Cardiac muscle cell (in vitro differentiated cells and primary cell): ENCODE measurements at regions not wholly inside any gene's neighbourhood (a gene's known extent, or its start where the extent isn't known, plus 50 kb on each side); places are given as distances from the start of the nearest gene placed in this dataset.

Experiments used
- DNase-seq, 2 donors: peaks; one replicate each; pipeline versions ENCODE4 v3.0.0 to v3.0.0-alpha.2; 2010 to 2017; ENCODE audit warnings: low read depth in 1 of 2, low spot score in 1 of 2
- H3K27ac ChIP-seq: fragments of 200-600 bp; sonication (generic); 2 replicates; pipeline ENCODE4 v1.5.1; 2016
- H3K27me3 ChIP-seq: fragments of 200-600 bp; sonication (generic); 2 replicates; pipeline ENCODE4 v1.6.0; 2016; ENCODE audit warnings: control low read depth
- H3K36me3 ChIP-seq: fragments of 200-600 bp; sonication (generic); 2 replicates; pipeline ENCODE4 v1.5.1; 2016; ENCODE audit warnings: control low read depth
- H3K4me1 ChIP-seq: fragments of 200-600 bp; sonication (generic); 2 replicates; pipeline ENCODE4 v1.8.1; 2017; ENCODE audit warnings: low read depth, mild to moderate bottlenecking, mixed run types
- H3K4me3 ChIP-seq: fragments of 200-600 bp; sonication (generic); 2 replicates; pipeline ENCODE4 v1.5.1; 2016; ENCODE audit warnings: mild to moderate bottlenecking
- H3K9me3 ChIP-seq: fragments of 200-600 bp; sonication (generic); 2 replicates; pipeline ENCODE4 v1.5.1; 2017; ENCODE audit warnings: low read depth, mild to moderate bottlenecking, control low read depth
- CTCF ChIP-seq: IDR thresholded peaks from 2 replicates; pipeline ENCODE4 v1.5.1; 2012; ENCODE audit warnings: low read depth, mild to moderate bottlenecking, low read length

DNA sequence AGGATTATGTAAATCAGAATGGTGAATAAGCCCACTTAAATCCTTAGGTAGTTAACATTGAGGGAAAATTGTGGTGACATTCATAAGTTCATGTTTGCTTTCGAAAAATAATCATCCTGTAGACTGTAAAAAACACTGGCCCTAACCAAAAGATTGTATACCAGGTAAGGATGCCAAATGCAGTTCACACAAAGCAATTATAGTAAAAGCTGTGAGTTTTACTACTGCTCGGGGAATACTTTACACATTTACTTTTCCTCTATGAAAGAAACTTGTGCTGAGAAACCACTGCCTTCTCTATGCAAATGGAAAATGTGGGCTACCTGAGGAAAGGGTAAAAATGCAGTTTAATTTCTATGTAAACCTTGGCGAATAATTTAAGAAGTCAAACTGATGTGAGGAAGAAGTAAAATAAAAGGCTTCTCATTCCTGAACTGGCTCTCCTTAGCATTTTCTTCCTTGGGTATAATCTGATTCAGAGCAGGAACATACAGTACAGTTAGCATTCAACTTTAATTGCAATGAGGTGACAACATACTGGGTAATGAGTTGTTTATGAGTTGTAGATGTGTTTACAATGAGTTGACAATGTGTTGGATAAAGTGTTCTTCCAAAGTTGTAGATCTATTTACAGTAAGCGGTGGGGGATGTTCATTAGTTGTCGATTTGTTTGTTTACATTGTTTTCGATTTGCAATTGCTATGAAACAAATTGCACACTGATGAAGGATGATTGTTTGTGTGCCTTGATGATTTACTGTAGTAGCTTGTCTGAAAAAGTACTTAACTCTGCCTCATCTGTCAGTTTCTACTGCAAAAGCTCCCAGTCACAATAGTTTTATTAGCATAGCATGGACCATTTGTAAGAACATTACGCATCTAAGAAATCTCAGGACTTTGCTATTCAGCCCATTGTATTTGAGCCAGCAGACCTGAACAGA, 453.0 kb upstream of the DPH6 start:
- no peak overlapping the region for H3K27ac ChIP-seq
- DNase-seq, result no peak
- H3K4me1 ChIP-seq, result no peaks in the 10 kb centered on the region
- H3K9me3 ChIP-seq, result no peaks in the 10 kb centered on the region
- no peak for TF ChIP-seq CTCF
- no peak overlapping the region for H3K4me3 ChIP-seq
- no peaks in the 10 kb centered on the region for H3K36me3 ChIP-seq
- H3K27me3 ChIP-seq, result no peaks in the 10 kb centered on the region

- DNase-seq, result no peak
- TF ChIP-seq CTCF, result no peak
- Histone ChIP-seq H3K4me1 (no peaks in the 10 kb centered on the region), H3K27ac (no peak overlapping the region), H3K9me3 (no peaks in the 10 kb centered on the region), H3K27me3 (no peaks in the 10 kb centered on the region), H3K36me3 (no peaks in the 10 kb centered on the region), H3K4me3 (no peak overlapping the region)
These were observed 459.0 kb upstream of the DPH6 start for GRCh38 chr15:36004891-36005490.

- no peak overlapping the region for H3K27ac ChIP-seq
- DNase-seq, result no peak
- H3K4me1 ChIP-seq, result no peaks in the 10 kb centered on the region
These were observed 459.6 kb upstream of the DPH6 start for GRCh38 chr15:36005542-36005941.

GRCh38 chr15:36007699-36008098, 461.7 kb upstream of the DPH6 start:
- TF ChIP-seq CTCF, result no peak
- H3K36me3 ChIP-seq, result no peaks in the 10 kb centered on the region
- DNase-seq, result no peak

More at GRCh38 chr15:36005542-36005941, 459.6 kb upstream of the DPH6 start:
- no peaks in the 10 kb centered on the region for H3K36me3 ChIP-seq
- TF ChIP-seq CTCF, result no peak
- H3K27me3 ChIP-seq, result no peaks in the 10 kb centered on the region
- H3K9me3 ChIP-seq, result no peaks in the 10 kb centered on the region
- H3K4me3 ChIP-seq, result no peak overlapping the region

DNA sequence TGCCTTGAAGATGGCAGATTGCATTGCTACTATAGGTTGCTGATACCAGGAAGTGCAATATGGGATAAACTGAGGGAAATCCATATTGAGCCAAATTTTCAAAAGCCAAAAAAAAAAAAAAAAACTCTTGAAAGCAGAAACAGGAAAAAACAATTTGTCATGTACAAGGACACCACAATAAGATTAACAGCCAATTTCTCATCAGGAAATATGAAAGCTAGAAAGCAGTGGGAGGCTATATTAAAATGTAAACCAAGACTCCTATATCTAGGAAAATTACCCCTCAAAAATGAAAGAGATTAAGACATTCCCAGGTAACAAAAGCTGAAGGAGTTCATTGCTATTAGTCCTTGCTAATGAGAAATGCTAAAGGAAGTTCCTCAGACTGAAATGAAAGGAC, 462.8 kb upstream of the DPH6 start:
- H3K4me3 ChIP-seq, result no peak overlapping the region
- no peaks in the 10 kb centered on the region for H3K4me1 ChIP-seq
- no peak overlapping the region for H3K27ac ChIP-seq
- H3K36me3 ChIP-seq, result no peaks in the 10 kb centered on the region
- H3K9me3 ChIP-seq, result no peaks in the 10 kb centered on the region
- no peaks in the 10 kb centered on the region for H3K27me3 ChIP-seq
- TF ChIP-seq CTCF, result no peak
- DNase-seq, result no peak

More at GRCh38 chr15:36007699-36008098, 461.7 kb upstream of the DPH6 start:
- Histone ChIP-seq H3K27ac (no peak overlapping the region), H3K9me3 (no peaks in the 10 kb centered on the region), H3K4me3 (no peak overlapping the region), H3K4me1 (no peaks in the 10 kb centered on the region), H3K27me3 (no peaks in the 10 kb centered on the region)
